HG02798 (cell line): ENCODE measurements at regions not wholly inside any gene's neighbourhood (a gene's known extent, or its start where the extent isn't known, plus 50 kb on each side); places are given as distances from the start of the nearest gene placed in this dataset.

ENCODE experiments used
- ATAC-seq: cut with Tn5 transposase; IDR thresholded peaks from one replicate; pipeline ENCODE4 v1.9.1; 2021; ENCODE audit warnings: mild to moderate bottlenecking; ENCODE audit not compliant: unreplicated experiment, poor library complexity

DNA sequence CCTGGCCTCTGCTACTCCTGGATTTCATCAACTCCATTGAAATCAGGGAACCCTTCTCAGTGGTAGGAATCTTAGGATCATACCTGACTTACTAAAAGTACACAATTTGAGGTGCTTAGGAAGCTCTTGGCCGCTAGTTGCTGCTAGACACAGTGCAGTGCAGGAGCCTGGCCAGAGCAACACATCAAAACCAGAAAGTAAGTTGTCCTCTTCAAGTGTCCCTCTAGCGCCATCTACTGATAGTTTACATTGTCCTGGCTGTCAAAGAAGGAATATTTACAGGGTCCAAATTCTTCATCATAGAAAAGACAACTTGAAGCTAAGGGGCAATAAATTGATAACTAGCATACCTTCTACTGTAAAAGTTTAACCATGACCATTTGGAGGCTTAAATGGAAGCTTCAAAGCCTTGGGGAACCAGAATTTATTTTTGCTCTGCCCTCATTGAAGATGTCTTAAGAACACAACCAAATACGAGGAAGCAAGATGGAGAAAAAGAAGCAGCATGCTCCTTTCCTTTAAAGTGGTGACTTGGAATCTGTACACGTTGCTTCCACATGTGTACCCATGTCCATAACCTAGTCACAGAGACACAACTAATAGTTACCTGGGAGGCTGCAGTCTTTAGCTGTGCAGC lies 889.1 kb upstream of the GCFC2 start:
- ATAC-seq = peak; percentile 97

DNA sequence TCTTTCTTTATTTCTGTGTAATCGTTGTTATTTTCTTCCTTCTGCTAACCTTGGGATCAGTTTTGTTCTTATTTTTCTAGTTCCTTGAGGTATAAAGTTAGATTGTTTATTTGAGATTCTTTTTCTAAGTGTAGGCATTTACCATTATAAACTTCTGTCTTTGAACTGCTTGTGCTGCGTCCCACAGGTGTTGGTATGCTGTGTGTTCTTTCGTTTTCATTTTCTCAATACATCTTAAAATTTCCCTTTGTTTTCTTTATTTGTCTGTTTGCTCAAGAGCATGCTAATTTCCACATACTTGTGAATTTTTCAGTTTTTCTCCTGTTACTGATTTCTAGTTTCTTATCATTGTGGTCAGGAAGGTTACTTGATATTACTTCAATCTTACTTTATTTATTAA lies 873.8 kb upstream of the GCFC2 start:
- peak; percentile 69 for ATAC-seq

DNA sequence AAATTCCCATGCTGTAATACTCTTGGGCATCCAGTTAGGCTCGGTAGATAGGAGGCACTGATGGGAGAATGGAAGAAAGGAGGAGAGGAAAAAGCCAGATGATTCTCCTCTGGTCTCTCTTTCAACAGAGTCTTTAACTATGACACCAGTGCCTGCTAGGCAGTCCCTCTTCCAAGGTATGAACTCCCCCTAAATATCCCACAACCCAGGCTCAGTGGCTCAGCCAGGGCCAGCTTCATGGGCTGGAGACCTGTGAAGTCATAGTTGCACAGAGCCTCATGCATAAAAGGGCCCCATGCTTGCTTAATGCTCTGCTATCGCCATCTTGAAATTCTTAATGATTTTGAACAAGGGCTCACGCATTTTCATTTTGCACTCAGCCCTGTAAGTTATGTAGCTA lies 869.2 kb upstream of the GCFC2 start:
- ATAC-seq = no peak

- ATAC-seq = no peak
Measured at GRCh38 chr2:76572981-76573380, 862.3 kb upstream of the GCFC2 start.

GRCh38 chr2:76569819-76570218 lies 859.1 kb upstream of the GCFC2 start:
- no peak for ATAC-seq

DNA sequence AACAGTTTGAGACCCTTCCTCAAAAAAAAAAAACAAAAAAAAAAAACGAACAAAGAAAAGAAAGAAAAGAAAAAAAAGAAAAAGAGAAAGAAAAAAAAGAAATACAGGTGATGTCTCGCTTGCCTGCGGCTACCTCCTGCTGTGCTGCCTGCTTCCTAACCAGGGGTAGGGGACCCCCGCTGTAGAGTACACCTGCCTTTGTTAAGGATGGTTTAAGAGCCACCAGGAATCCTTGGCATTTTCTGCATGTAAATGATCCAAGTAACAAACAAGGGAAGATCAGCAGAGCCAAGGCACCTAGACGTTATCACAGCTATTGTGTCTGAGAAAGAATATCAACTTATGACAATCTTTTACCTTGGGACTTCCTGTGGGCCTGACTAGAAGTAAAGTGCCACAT lies 856.8 kb upstream of the GCFC2 start:
- no peak for ATAC-seq

DNA sequence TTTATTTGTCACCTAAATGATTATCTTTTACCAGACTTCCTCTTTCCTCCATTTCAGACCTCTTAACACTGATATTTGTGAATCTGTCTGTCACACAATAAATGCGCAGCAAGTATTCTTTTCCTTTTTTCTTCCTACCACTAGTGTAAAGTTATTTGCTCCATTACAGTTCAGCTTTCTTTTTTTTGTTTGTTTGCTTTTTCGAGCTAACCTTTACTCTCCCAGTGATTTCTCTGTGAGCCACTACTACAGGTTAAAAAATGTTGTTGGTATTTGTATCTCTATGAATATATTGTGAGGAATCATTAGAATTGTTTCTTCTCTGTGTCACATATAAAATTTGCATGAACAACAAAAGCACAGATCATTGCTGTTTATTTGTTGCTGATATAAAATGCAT lies 854.0 kb upstream of the GCFC2 start:
- ATAC-seq = no peak

- ATAC-seq = no peak
Measured at GRCh38 chr2:76563730-76564129, 853.0 kb upstream of the GCFC2 start.

DNA sequence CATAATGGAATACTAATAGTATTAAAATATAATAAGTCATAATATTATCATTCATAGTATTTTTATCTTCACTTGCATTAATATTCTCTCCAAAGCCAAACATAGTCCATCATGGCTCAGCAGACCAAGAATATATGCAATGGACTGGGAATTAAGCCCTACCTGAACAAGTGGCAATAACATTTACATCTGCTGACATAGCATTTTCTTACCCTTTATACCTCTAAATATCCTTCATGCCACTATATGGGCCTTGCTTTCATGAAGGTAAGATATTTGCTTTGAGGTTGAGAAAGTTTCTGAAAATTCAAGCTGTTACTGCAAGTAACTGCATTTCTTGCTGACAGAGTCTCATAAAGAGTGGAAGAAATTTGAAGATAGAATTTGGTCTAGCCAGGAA lies 847.4 kb upstream of the GCFC2 start:
- ATAC-seq = no peak

DNA sequence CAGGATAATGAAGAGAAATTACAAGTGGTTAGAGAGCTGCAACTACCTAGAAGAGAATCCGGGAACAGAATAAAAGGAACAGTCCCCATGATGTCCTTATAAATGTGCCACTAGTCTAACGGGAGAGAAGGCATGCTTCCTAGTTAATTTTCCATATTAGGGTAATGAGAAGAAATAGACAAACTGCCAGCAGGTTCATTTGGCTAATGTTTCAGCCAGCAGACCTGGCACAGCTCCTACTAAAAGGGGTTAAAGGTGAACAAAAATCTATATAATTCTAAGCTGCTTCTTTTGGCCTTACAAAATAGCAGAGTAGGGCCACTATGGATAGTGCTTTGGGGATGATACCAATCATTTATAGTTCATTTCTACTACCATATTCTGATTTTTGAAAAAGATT lies 845.3 kb upstream of the GCFC2 start:
- no peak for ATAC-seq

GRCh38 chr2:76546207-76546606 lies 835.5 kb upstream of the GCFC2 start:
- no peak for ATAC-seq

- ATAC-seq = no peak
Measured at GRCh38 chr2:76544901-76545300, 834.2 kb upstream of the GCFC2 start.

DNA sequence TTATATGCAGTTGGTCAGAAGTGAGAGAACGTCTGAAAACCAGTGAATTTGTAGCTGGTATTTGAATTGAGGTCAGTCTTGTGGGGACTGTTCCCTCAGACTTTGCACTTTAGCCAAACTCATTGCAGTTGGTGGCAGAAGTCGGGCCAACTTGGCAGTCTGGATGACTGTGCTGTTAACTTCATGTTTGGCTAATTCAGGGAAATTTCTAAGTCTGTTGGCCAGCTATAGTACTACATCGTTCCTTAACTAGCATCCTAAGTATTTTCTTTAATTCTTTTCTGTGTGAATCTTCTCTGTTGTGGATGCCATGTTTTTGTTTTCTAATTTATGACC lies 806.8 kb upstream of the GCFC2 start:
- no peak for ATAC-seq

- ATAC-seq = no peak
Measured at GRCh38 chr2:76516861-76517573, 806.3 kb upstream of the GCFC2 start.

GRCh38 chr2:76512201-76512820 lies 801.6 kb upstream of the GCFC2 start:
- no peak for ATAC-seq

GRCh38 chr2:76506538-76506937 lies 795.8 kb upstream of the GCFC2 start:
- no peak for ATAC-seq

DNA sequence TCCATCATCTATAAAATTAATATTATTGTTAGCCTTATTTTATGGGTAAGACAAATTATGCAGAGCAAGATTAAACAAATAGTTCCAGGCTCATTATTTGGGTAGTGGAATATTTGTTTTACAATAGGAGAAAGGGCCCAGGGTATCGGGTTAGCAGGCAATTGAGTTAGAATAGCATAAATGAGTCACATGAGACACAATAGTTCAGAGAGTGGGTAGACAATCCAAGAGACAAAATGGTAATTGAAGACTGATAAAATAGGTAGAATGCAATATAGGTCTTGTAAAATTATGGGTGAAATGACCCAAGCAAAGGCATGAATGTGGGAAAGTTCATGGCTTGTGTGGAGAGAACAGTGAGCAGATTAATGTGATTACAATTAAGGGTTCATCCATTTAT lies 790.9 kb upstream of the GCFC2 start:
- no peak for ATAC-seq

DNA sequence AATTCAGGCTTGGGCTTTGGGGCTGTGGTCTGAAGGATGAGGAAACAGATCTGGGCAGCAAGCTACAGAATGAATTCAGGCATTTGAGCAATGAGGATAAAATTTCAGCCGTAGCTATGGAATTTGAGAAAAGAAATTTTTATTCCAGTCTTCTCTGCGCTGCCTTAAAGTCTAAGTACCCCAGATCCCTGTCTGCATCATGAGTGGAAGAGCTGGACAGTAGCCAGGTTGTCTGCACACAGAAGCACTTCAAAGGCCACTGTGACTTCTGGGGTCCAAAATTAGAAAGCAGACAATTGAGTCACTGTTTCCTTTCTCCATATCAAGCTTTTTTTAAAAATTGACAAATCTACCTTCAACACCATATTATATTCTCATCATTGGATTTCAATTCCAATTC lies 787.6 kb upstream of the GCFC2 start:
- ATAC-seq = no peak

- ATAC-seq = no peak
Measured at GRCh38 chr2:76491503-76491902, 780.8 kb upstream of the GCFC2 start.

DNA sequence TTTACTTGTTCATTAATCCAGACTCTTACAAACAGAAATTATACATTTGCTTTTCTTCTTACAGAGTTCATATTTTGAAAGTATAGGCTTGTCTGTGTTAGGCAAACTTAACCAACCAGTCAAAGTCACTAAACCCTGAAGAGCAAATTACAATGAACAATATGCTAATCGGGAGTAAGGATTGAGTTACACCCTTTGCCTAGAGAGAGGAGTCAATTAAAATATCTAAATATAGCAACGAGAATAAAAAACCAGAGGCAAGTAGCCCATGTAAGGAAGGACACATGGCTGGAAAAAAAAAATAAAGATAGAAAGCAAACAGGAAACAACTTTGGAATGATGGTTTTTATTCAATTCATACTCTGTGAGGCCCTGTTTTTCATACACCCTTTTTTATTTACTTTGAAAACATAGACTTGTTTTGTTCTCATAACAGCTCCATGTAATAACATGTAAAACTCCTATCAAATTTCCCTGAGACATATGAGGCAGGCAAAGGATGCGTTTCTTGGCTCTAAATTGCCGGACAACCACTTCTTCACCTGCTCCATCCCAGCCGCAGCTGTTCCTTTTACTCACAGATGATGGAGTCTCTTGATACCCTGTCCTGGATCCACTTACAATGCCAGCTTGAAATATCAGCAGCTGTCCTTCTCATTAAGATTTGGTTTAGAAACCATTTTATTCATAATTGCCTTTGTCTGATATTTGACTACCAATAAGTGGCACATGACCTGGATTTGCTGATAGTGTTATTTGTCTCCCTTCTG lies 767.7 kb upstream of the GCFC2 start:
- no peak for ATAC-seq

- ATAC-seq = no peak
Measured at GRCh38 chr2:76472946-76473345, 762.2 kb upstream of the GCFC2 start.
